ENCODE measurements at regions not wholly inside any gene's neighbourhood (a gene's known extent, or its start where the extent isn't known, plus 50 kb on each side); places are given as distances from the start of the nearest gene placed in this dataset.

DNA sequence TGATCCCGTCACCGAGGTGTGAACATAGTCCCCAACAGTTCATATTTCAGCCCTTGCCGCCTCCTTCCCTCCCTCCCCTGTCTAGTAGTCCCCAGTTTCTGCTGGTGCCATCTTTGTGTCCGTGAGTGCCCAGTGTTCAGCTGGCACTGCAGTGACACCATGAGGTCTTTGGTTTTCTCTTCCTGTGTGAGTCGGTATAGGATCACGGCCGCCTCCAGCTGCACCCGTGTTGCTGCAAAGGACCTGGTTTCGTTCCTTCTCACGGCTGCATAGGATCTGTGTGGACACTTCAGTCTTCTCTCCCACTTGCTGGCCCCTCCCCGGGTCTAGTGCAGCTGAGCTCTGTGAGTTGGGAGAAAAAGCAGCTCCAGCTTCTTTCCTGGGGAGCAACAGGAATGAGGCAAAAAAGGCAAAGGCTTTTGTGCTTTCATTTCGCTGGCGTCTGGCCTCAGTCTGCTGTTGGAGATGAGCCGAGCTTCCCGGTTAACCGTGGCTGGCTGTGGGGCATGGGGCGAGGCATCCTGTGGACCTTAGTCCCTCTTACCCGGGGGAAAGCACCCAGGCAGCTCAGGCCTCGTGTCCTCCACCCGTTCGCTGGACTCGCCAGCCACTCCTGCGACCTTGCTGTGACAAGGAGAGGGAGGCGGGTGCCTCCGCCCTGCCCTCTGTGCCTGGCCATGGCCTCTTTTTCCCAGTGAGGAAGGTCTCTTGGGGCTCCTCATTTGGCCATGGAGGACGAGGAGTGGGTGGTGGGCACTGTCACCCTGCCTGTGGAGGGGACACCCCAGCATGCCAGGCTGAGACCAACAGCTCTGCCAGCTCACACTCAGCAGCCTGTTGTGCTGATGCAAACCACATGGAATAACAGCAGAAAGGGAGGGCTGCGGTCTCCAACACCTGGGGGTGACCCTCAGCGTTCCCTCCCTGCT is 196.5 kb downstream of the TEX29 start:
- DNase-seq (ENCODE audit: low spot score): peak; percentile 7

DNA sequence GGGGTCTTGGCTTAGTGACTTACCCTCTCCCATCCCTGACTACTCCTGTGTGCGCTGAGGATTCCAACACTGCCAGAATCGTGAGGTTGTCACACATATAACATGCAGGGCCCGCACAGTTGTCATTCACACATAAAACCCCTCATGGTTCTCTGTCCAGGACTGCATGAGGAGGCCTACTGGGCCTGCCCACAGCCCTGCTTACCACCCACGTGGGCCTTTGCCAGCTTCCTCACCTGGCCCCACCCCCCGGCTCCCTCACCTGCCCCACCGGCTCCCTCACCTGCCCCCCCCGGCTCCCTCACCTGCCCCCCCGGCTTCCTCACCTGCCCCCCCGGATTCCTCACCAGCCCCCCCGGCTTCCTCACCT is 197.2 kb downstream of the TEX29 start:
- DNase-seq (ENCODE audit: low spot score): no peak

DNA sequence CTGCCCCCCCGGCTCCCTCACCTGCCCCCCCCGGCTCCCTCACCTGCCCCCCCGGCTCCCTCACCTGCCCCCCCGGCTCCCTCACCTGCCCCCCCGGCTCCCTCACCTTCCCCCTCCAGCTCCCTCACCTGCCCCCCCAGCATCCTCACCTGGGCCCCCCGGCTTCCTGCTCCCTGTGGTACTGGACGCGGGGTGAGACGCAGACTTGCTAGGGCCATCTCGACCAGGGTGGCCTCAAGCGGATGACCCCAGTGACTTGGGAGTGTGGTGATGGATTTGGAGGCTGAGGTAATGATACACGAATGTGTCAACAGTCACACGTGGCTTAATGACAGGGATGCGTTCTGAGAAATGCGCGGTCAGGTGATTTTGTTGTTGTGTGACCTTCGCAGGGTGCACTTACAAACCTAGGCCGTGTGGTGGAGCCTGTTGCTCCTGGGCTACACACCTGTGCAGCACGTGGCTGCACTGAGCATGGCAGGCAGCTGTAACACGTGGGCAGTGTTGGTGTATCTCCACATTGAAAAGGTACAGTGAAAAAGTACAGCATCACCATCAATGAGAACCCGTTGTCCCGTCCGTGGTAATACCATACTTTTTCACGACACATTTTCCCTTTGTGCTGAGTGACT is 197.8 kb downstream of the TEX29 start:
- no peak for DNase-seq (ENCODE audit: low spot score)

DNA sequence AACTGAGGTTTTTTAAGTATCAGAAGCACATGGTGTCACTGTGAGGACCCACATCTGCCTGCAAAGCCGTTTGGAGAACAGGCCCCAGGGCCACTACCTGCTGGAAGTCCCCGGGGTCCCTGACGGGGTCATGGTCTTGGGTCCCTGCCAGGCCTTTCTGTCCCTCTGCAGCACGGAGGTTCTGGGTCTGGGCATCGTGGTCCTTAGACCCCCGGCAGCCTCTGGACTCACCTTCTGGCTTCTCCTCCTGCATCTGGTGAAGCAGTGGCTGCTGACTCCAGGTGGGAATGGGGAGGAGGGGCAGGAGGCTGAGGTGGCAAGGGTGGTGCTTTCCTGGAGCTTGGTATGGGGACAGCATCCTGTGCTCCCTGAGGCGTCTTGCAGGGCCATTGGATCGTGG is 198.6 kb downstream of the TEX29 start:
- DNase-seq (ENCODE audit: low spot score): no peak

DNA sequence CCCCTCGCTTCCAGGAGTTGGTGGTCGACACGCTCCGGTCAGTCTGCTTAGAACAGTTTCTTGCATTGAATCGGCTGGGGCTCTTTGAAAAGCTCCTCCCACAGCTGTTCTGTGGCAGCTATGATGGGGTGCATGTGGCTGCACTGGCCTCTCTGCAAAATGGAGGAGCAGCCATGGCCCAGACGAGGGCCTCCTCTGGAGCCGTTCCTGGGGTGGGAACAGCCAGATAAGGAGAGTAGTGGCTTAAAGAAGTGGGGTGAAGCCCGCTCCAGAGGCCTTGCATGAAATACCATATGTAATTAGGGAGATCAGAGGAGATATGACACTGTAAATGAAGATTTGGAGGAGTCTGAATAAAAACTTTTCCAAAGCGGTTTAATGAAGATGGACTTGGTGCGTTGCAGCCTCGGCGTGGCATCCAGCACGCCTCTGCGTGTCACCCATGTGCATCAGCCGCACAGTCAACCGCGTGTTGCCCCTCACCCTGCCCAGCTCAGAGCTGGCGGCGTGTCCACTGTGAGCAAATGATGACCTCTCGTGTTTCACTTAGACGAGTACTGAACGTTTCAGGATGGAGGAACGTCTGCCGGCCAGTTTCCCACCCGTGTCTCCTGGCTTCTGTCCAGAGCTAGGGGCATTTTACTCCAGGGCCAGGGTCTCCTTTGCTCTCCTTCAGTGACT is 199.2 kb downstream of the TEX29 start:
- no peak for DNase-seq (ENCODE audit: low spot score)

DNA sequence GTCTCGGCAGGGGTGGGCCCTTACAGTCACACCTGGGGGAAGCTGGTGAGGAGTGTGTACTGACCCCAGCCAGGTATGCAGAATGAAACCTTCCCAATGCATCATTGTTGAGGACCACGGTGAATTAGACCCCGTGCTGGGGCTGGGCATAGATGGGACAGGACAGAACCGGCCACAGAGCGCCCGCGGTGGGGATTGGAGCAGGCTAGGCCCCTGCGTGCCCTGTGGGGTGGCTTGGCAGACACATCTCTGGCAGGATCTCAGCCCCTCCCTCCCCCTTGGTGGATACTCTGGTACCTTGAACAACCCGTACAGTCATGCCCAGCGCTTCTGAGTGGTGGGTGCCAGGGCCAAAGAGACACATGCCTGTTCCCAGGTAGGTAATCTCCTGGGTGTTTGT is 200.6 kb downstream of the TEX29 start:
- no peak for DNase-seq (ENCODE audit: low spot score)

DNA sequence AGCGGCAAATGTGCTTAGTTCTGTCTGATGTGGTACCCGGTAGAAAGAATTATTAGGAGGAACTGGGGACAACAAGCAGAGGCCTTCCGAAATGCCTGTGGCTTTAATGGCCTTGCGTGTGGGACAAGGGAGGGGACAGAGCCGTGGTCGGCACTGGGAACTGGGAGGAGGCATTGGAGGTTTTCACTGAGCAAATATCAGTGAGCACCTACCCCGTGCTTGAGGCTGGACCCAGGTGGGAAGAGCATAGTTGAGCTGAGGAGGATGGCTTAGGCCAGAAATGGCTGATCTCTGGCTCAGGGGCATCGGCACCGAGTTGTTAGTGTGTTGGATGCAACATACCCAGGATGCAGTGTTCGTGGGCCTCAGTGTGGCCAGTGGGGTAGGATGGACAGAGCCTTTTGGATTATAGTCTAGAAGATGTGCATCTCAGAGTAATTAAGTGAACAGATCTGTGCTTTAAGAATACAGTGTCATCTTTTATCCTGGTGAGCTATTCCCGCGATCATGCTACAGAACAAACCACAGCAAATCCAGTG is 201.3 kb downstream of the TEX29 start:
- DNase-seq (ENCODE audit: low spot score): no peak

DNA sequence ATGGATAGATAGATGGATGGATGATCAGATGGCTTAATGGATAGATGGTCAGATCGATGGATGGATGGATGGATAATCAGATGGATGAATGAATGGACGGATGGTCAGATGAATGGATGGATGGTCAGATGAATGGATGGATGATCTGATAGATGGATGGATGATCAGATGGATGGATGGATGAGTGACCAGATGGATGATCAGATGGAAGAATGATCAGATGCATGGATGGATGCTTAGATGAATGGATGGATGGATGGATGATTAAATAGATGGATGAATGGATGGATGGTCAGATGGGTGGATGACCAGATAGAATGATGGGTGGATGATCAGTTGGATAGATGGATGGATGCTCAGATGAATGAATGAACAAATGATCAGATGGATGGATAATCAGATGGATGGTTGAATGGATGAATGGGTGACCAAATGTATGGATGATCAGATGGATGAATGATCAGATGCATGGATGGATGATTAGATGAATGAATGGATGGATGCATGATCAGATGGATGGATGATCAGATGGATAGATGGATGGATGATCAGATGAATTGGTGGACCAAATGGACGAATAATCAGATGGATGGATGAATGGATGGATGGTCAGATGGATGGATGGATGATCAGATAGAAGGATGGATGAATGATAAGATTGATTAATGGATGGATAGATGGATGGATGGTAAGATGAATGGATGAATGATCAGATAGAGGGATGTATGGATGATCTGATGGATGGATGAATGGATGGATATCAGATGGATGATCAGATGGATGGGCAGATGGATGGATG is 205.1 kb downstream of the TEX29 start:
- no peak for DNase-seq (ENCODE audit: low spot score)

DNA sequence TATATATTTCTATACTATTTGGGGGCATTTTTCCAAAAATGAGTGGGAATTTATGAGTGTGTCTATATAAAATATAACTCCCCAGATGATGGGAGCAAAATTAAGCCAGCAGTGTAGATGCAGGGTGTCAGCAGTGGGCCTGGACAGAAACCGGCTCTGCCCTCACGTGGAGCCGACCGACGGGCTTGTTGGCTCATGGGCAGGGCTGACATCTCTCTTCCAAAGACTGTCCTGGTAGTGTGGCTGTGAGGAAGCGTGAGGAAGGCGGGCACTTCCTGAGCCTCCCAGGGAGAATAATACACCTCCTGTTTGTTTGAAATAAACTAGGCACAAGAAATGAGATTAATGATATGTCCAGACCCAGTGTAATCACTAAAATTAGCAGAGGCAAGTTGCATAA is 206.5 kb downstream of the TEX29 start:
- DNase-seq (ENCODE audit: low spot score): no peak

DNA sequence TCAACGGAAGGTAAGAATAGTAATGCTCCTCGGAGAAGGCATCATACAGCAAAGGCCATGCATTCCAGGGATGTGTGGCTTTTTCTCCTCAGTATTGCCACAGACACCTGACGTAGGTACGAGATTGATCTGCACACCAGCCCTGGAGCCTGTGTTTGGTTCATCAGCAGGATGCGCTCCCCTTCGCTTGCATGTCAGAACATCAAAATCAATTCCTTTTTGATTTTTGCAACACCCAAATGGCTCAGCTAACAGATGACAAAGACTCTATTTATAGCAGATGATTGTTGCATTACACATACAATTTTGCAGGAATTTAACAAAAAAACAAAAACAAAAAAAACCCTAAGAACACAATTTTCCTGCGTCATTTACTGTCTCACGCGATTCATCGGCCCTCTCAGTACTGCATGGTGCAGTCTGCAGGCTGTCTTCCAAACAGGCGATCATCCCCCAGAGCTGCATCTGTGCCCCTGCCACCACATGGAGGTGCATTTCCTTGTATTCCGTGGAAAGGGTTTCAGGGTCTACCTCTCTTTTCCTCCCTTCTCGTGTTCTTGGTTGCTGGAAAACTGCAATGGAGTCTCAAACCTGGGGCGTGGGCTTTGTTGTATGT is 207.3 kb downstream of the TEX29 start:
- no peak for DNase-seq (ENCODE audit: low spot score)

DNA sequence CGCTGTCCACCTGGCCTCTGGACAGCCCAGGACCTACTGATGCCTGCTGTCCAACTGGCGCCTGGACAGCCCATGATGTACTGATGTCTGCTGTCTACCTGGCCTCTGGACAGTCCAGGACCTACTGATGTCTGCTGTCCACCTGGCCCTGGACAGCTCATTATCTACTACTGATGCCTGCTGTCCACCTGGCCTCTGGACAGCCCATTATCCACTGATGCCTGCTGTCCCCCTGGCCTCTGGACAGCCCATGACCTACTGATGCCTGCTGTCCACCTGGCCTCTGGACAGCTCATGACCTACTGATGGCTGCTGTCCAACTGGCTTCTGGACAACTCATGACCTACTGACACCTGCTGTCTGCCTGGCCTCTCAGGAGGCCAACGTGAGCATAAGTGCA is 208.1 kb downstream of the TEX29 start:
- DNase-seq (ENCODE audit: low spot score): no peak

DNA sequence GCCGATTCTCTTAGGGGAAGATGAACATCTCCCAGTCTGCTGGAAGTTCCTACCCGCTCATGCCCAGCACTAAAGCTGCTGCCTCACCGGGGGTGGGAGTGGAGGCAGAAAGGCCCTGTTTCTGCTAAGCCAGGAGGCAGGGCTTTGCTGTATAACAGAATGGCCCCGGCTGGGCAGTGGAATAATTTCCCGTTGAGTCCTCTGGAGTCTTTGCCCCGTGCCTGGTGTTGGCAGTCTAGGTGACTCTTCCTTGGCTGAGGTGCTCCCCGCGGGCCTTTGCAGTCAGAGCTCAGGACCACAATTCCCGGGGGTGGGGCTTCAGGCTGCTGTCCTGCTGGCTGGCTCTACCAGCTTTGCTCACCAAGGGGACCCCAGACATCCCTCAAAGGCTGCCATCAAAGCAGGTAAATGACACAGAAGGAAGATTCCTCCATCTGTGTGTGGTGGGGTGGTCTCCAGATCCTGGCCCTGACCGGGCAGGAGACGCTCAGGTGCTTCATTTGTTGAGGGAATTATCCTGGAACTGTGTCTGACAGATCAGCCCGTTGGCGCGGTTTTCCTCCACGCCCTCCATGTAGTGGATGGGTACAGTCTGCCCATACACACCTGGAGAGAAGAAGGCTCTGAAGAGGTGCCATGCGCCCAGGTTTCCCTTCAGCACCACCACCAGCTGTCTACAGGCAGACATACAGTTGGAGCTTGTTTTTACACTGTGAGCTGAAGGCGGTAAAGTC is 209.9 kb downstream of the TEX29 start:
- no peak for DNase-seq (ENCODE audit: low spot score)

DNA sequence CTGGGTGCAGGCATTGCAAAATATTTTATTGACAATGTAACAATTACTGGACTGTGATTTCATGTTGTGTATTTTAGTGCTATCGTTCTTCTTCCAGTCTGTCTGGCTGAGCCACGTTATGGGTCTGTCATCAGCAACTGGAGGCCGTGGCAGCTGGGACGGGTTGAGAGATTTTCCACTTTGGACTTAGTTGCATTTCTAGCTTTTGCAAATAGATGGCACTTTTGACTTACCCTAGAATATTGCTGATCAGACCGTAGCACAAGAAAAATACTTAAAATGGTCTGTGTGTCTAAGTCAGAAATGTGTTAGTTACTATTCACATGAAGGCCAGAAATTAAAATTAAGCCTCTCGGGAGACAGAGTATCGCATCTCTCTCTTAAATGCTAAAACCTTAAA is 211.1 kb downstream of the TEX29 start:
- DNase-seq (ENCODE audit: low spot score): peak; percentile 62

DNA sequence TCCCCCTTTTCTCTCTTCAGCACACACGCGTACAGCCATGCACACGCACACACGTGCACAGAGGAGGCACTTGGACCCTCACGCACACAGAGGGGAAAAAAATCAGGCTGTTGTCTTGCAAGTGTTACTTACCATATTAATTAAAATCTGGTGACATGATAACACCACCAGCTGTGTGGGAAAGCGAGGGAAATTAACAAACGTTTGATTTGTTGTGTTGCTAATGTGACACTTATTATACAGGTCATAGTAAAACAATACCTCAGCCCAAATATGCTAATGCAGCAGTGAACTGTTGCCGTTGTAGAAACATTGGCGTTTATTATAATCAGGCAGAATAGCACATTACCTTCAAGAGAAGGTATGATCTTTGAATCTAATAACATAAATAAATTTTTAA is 211.7 kb downstream of the TEX29 start:
- no peak for DNase-seq (ENCODE audit: low spot score)

DNA sequence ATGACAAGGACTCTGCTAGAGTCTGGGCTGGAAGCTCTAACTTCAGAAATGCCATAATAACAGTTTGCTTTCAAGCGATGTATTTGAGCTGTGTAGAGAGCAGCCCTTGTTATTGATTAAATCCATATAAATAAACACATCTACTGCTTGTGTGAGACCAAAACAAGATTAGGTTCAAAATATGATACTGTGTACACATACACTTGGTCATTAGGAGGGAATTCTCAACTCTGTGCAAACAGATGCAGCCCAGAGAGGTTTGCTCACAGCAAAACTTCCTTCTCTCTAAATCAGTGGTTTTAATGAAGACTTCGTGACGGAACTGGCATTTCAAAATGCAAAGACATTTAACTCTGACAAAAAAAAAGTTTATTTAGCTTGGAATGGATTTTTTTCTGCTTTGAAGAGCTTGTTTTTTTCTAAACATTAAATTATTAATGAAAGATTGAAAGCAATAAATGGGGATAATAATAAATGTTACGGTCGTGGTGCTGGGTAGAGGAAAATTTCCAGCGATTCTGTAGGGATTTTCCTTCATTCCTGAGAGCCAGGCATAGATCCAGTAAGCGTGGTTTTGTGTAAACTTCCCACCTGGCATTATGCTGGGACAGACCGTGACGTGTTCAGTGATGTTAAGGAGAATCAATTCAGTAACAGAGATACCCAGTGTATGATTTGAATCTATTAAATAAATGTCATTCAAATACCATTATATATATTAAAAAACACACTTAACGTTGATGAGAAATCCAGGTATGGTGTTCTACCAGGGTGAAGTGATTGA is 213.7 kb downstream of the TEX29 start:
- no peak for DNase-seq (ENCODE audit: low spot score)

DNA sequence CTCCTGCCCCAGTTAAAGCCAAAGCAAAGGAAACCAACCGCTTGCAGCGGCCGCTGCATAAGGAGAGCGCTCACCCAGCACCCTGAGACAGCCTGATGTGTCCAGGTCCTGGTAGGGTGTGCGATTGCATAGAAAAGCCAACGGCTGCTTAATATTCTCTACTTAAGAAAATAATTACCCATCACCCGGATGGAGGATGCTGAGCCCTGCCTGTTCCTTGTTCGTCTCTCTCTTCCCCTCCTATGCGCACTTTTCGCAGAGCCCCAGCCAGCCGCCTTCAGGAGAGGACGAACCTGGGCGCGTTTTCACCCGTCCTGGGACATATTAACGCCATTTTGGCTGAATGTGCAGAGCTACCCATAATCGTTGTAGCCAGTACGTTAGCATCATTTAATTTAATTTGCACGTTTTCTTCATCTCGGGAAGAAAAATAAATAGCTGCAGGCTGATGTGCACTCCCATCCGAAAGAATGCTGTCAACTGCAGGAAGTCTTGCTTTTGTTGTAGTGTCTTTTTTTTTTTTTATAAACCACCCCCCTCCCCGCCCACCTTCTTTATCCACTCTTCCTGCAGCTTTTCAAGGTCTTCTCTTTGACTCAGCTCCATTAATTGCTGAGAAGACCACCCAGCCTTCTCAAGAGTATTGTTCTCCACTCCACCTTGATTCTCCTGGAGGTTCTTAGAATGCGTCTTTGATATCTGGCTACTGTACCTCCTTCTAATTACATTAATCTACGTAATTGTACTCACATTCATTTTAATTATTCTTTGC is 214.5 kb downstream of the TEX29 start:
- no peak for DNase-seq (ENCODE audit: low spot score)

DNA sequence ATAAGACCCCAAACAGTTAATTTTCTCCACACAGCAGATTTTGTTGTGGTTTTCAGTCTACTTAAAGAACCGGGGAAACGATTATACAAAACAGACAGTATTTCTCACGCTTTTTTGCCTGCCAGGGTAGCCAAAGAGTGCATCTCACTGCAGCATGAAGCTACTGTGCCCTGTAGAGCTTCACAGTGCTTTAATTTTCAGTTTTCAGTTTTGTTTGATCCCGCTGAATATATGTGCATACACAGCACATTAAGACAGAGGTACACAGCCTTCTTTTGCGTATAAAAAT is 215.0 kb downstream of the TEX29 start:
- no peak for DNase-seq (ENCODE audit: low spot score)

DNA sequence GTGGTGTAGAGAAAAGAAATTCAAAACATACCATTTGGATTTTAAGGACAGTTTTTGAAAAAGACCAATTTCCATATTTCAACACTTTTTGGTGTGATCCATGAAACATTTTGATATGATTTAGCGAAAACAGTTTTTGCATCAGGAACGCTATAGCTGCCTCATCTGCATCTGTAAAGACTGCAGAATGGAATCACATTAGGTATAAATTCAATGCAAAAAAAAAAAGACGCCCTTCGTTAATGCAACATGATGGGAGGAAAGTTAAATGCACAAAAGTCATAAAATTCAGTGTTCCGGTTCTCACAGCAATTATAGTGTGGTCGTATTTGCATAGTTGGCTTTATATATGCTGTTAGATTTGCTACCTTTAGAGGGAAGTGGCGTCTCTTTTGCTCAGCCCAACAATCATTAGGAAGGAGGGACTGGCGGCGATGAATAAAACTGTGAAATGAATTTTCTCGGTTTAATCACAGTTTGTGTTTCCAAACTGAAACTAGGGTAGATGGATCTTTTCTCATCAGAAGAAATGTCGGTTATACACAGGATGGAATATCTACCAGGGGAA is 215.7 kb downstream of the TEX29 start:
- no peak for DNase-seq (ENCODE audit: low spot score)

DNA sequence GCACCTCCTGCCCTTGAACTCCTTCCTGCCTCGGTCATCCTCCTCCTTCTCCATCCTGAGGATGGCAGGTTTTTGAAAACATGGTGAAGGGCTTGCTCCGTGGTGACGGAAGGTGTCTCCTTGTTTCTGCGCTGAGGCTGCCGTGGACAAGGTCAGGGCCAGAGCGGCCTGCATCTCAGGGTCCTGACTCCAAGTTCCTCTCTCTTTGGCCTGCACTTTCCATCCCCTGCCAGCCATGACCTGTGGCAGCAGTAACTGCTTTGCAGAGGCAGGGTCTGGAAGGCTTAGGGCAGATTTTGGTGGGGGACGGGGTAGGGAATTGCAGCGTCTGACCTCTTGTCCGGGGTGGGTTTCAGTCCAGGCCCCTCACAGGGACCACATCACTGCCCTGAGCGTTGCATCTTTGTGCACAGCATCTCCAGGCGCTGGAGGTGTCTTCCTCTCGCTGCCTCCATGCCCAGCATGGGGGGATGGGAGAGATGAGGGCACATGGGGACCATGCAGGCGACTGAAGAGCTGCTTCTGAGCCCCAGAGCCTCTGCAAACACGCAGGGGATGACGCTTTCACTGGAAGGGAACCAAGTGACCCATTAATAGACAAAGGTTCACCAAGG is 216.8 kb downstream of the TEX29 start:
- no peak for DNase-seq (ENCODE audit: low spot score)

Measured in RKO (cell line).